Stimulated activated CD8-positive, alpha-beta memory T cell treated with anti-CD3 and anti-CD28 coated beads, Interleukin-2, amount 100 ng/mL, for 48 hours (primary cell): ENCODE measurements at regions not wholly inside any gene's neighbourhood (a gene's known extent, or its start where the extent isn't known, plus 50 kb on each side); places are given as distances from the start of the nearest gene placed in this dataset.

Source experiments
- DNase-seq, 2 donors: peaks; one replicate each; pipeline ENCODE4 v3.0.0-alpha.2; 2020; ENCODE audit warnings: low read depth in 2 of 2

DNA sequence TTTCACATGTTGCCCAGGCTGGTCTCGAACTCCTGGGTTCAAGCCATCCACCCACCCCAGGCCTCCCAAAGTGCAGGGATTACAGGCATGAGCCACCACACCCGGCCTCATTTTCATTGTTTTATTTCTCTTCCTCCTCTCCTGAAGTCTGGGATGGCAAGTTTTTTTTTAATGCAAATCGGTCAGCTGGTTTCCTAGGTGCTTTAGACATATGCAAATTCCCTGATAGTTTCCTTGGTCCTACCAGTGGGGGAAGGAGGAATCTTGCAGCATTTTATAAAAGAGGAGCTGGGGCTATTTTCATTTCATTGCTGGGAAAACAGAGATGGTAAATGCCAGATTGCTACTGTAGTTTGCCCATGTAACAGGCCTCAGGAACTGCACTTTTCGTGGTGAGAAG, 179.4 kb downstream of the ACTL7B start:
- DNase-seq, result no peak

GRCh38 chr9:108675708-108676107, 180.1 kb downstream of the ACTL7B start:
- DNase-seq, result no peak

DNA sequence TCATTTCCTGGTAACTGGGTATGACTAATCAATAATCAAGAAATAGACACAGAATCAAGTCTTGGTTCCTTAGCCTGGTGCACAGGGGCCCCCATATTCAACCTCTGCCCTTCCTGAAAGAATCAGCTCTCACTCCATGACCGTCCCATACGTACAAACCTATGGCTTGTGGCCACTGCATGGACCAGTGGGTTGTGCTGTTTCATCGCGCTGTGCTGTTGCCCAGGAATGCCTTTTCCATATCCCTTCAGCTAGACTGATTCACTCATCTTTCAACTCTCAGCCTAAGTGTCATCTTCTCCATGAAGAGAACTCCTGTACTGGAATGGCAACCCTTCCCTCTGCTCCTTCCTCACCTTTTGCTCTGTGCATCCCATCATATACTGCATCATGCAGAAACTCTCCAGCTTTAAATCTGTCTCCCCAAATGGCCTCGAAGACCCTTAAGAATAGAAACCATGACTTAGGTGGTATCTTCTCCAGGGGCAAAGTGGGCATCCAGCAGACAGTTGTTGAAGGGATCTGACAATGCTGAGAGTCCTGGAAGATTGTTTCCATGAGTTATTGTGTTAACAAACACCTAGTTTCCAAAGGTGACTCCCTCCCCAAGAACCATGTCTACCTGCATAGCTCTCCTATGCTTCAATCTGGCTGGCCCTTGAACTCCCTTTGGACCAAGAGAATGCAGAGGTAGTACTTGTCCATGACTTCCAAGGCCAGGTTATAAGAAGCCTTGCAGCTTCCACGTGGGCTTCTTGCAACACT, 180.8 kb downstream of the ACTL7B start:
- no peak for DNase-seq

DNA sequence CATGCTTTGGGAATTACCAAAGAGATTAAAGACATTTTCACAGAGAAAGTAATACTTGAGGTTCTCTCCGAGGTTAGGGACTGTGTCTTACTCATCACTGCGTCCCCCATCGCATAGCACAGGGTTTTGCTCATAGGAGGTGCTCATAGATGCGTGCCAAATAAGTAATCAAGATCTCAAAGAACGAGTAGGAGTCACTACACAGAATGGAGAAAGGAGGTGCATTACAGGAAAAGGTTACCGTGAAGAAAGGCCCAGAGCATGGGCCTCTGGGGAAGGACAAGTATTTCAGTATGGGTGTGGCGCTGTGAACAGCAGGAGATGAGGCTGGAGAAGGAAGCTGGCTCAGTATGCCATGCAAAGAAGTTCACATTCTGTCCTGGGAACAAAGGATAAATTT, 182.4 kb downstream of the ACTL7B start:
- no peak for DNase-seq

- no peak for DNase-seq
Measured at GRCh38 chr9:108672475-108673190, 183.2 kb downstream of the ACTL7B start.

- no peak for DNase-seq
Measured at GRCh38 chr9:108671794-108672193, 184.0 kb downstream of the ACTL7B start.

- DNase-seq, result no peak
Measured at GRCh38 chr9:108671176-108671575, 184.6 kb downstream of the ACTL7B start.

- no peak for DNase-seq
Measured at GRCh38 chr9:108668938-108669335, 186.8 kb downstream of the ACTL7B start.

DNA sequence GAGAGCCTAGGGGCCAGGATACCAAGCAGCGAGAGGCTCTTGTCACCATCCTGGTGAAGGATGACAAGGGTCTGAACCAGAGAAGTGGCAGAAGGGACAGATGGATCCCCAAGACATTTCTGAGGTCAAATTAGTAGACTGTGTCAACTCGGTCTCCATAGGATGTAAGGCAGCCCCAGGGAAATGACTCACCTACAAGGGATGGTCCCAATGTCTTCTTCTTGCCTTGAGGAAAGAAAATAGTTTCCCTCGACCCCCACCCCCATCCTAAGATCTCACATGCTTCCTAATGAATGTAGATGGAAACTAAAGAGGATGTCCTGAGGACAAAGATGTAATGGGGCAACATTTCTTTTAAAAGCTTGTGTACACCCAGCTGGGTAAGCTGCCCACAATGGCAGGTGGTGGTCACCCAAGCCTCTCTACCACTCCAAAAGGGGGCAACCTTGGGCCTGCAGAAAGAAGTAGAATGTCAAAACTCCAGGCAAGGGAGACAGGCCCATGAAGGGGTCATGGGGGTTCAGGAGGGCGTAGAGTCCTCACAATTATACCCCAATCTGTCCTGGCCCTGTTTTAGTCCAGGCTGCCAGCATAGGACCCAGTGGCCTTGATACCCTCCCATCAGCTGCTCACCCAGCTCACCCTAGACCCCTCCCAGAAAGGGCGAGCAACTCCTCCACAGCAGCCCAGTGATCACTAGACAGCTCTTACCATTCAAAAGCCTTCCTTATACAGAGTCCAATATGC, 187.4 kb downstream of the ACTL7B start:
- no peak for DNase-seq

DNA sequence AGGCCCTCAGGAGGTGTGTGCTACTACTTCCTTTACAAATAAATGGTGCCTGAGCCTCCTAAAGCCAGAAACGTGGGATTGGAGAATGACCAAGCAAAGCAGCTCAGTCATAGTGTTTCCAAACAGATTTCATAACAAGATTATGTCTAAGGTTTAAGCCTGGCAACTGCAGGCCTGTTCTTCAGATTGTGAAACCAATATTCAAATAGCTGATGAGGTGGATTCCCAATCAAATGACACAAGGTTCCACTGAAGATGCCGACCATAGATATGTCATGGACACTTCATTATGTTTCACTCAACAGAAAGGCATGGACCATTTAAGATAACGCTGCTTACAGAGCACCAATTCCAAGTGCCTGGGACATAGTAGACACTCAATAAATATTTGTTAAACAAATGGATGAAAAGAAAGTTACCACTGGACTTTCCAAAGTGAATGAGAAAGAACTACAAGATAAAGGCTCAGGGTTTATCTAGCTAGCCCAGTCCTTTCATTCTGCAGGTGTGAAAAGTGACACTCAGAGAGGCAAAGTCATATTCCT, 189.5 kb downstream of the ACTL7B start:
- no peak for DNase-seq

- no peak for DNase-seq
Measured at GRCh38 chr9:108665521-108666239, 190.1 kb downstream of the ACTL7B start.

- DNase-seq, result no peak
Measured at GRCh38 chr9:108664309-108665255, 191.2 kb downstream of the ACTL7B start.

DNA sequence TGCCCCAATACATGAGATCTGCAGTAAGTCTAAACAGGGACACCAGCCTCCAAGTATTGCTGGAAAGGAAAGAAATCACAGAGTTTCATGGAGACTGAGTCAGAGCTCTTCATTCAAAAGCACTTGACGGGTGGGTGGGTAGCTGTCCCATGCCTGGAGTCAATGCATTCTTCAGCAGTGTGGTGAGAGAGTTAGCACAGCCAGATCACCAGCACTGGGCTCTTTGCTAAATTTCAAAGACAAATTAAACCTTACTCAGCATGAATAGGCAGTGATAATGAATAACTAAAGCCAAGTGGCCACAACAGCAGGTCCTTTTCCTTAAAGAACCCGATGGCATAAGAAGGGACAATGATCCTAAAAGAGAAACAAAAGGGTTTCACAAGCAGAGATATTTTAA, 192.4 kb downstream of the ACTL7B start:
- no peak for DNase-seq

DNA sequence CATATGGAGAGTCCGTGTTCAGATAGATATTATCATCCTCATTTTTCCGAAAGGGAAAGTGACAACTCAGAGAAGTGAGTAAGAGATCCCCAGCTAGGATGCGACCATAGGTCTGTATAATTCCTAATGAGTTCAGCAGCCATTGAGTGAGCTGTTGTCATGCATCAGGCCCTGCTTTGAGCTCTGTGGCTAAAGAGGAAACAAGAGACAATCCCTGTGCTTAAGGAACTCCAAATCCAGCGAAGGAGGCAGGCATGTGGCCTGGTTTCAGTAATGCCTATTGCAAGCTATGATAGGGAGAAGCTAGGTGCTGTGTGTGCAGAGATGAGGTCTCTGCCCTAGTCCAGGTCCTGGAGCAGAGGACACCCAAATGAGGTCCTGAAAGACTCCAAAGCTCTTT, 192.8 kb downstream of the ACTL7B start:
- DNase-seq, result no peak

GRCh38 chr9:108662091-108662875, 193.5 kb downstream of the ACTL7B start:
- no peak for DNase-seq

DNA sequence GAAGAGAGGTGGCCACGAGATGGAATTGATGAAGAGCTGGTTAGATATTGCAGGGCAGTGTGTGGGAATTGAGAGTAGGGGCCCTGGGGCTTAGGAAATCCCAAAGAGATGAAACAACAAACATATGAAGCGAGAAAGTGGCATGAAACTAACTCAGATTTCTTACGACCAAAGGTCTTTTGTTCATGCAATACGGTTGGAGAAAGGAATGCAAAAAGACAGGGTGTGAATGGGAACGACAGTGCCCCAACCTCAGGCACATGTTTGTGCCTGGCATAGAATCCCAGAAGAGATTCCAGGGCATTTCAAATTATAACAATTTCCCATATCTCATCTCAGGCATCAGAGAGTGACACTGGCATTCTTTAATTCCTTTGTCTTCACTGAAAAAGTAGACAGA, 199.2 kb downstream of the ACTL7B start:
- no peak for DNase-seq

DNA sequence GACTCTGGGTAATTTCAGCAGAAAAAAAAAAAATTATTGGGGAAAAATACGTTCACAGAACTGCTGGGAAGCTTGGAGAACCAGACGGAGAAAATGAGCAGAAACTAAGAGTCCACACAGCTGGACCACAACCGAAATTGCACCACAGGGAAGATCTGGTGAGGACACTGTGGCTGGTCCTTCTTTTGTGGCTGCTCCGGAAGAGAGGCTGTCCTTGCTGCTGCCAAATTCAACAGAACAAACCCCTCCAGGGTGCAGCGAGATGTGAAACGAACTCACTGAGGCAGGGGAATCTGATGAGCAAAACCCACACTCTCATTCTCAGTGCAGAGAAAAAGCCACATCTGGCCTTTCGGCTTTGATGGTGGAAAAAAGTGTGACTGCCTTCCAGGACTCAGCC, 200.0 kb downstream of the ACTL7B start:
- DNase-seq, result no peak

DNA sequence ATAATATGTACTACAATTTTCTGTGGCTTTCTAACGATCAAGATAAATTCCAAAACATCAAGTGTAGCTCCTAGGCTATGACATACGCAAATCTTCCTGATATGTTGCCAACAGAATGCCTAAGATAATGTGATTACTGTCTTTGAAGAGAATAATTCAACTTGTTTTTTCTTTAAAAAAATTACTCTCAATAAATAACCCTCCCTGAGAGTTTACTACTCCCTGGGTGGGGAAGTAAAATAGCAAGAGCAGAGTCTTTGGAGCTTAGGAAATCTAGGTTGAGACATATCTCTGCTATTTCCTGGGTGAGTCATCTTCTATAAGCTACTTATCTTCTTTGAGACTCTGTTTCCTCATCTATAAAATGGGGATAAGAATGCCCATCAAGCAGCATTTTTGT, 201.2 kb downstream of the ACTL7B start:
- DNase-seq, result no peak

DNA sequence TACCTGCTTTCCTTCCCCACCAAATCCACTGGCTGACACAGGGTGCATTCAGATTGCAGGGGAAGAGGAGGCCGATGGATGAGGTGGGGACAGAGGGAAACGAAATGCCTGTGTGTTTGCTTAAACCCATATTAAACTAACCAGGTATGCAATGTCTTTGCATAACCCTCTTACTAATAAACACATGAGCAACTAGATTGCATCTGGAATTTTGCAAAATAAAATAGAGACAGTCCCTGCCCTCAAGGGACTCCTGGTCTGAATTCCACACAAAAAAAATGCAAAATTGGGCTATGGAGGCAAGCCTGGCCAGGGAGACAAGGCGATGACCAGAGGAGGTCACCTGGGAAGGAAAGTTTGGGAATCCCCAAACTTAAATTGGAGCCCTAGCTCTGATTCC, 202.9 kb downstream of the ACTL7B start:
- DNase-seq, result no peak

DNA sequence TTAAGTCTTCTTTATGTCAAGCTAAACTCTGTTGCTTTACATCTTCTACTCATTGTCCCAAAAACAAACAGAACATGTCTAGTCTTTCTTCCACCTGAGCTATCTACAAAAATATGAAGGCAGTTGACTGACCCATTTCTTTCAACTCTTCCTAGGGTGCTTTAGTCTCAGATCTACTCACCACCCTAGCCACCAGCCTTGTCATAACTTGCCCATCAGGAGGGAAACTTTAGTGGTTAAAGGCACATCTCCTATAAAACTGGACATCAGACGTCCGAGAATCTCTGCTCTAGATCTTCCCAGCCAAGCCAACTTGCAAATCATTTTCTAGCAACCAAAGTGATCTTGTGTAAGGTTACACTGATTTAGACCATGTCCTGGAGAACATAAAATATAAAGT, 205.0 kb downstream of the ACTL7B start:
- no peak for DNase-seq
